ENCODE measurements at regions not wholly inside any gene's neighbourhood (a gene's known extent, or its start where the extent isn't known, plus 50 kb on each side); places are given as distances from the start of the nearest gene placed in this dataset.

DNA sequence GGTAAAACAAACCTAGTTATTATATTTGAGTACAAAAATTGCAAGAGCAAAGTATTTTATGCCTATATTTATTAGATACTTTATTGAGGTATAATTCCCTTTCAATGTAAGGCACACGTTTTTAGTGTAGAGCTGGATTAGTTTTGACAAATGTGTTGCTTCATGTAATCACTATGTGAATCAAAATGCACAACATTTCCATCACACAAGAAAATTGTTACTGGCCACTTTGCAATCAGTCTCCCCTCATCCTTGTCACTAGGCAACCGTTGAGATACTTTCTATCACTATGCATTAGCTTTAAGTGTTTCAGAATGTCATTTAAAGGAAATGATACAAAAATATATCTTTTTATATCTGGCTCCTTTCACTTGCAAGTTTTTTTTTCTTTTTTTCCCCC, 531.0 kb downstream of the CCER1 start:
- no peak overlapping the region for H3K4me3 ChIP-seq (ENCODE audit: low read depth, low read length)
- no peak for DNase-seq (ENCODE audit: low read depth)
- TF ChIP-seq, protein P1, sequence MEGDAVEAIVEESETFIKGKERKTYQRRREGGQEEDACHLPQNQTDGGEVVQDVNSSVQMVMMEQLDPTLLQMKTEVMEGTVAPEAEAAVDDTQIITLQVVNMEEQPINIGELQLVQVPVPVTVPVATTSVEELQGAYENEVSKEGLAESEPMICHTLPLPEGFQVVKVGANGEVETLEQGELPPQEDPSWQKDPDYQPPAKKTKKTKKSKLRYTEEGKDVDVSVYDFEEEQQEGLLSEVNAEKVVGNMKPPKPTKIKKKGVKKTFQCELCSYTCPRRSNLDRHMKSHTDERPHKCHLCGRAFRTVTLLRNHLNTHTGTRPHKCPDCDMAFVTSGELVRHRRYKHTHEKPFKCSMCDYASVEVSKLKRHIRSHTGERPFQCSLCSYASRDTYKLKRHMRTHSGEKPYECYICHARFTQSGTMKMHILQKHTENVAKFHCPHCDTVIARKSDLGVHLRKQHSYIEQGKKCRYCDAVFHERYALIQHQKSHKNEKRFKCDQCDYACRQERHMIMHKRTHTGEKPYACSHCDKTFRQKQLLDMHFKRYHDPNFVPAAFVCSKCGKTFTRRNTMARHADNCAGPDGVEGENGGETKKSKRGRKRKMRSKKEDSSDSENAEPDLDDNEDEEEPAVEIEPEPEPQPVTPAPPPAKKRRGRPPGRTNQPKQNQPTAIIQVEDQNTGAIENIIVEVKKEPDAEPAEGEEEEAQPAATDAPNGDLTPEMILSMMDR (IDR thresholded peaks at IDR 0.05; ENCODE audit: low read depth, low read length, missing control alignments): no peak
- in situ Hi-C loops (cut with HindIII; ENCODE audit: low sequenced_read_pairs): no loop called here

GRCh38 chr12:90410962-90411361, 544.0 kb downstream of the CCER1 start:
- TF ChIP-seq, protein P1 (IDR thresholded peaks at IDR 0.05; ENCODE audit: low read depth, low read length, missing control alignments): no peak
- no peak for DNase-seq (ENCODE audit: low read depth)
- in situ Hi-C loops (cut with HindIII; ENCODE audit: low sequenced_read_pairs): no loop called here
- H3K4me3 ChIP-seq (ENCODE audit: low read depth, low read length): no peak overlapping the region

DNA sequence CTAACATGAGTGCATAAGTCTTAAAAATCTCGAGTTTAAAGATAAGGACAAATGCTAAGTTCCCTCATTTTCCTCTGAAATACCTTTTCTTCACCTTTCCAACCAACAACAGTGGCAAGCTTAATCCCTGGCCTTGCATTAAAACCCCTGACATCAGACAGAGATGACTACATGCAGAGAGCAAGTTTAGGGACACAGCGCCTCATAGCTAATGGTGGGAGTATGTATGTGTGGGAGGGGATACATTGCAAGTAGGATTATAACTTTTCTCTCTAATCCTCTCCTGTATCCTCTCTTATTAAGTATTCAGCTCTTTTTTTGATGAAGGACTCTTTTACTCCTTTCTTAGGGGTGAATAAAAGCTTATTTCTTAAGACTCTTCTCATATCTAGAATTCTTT, 547.1 kb downstream of the CCER1 start:
- TF ChIP-seq, protein P1 (IDR thresholded peaks at IDR 0.05; ENCODE audit: low read depth, low read length, missing control alignments): no peak
- no peak for DNase-seq (ENCODE audit: low read depth)
- in situ Hi-C loops (cut with HindIII; ENCODE audit: low sequenced_read_pairs): no loop called here
- H3K4me3 ChIP-seq (ENCODE audit: low read depth, low read length): no peak overlapping the region

GRCh38 chr12:90404071-90404470, 550.9 kb downstream of the CCER1 start:
- no peak for DNase-seq (ENCODE audit: low read depth)
- H3K4me3 ChIP-seq (ENCODE audit: low read depth, low read length): no peak overlapping the region
- TF ChIP-seq, protein P1 (IDR thresholded peaks at IDR 0.05; ENCODE audit: low read depth, low read length, missing control alignments): no peak
- in situ Hi-C loops (cut with HindIII; ENCODE audit: low sequenced_read_pairs): no loop called here

DNA sequence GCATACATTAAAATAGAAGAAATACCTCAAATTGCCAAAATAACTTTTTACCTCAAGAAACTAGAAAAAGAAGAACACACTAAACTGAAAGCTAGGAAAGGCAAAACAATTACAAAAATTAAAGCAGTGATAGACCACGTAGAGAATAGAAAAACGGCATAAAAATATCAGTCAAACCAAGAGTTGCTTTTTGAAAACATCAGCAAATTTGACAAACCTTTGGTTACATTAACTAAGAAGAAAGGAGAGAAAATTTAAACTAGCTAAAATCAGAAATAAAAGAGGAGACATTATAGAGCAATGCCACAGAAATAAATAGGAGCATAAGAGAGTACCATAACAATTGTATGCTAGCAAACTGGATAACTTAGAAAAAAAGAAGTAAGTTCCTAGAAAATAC, 553.8 kb downstream of the CCER1 start:
- in situ Hi-C loops (cut with HindIII; ENCODE audit: low sequenced_read_pairs): no loop called here
- TF ChIP-seq, protein P1 (IDR thresholded peaks at IDR 0.05; ENCODE audit: low read depth, low read length, missing control alignments): no peak
- no peak overlapping the region for H3K4me3 ChIP-seq (ENCODE audit: low read depth, low read length)

GRCh38 chr12:90399357-90399756, 555.6 kb downstream of the CCER1 start:
- TF ChIP-seq, protein P1 (IDR thresholded peaks at IDR 0.05; ENCODE audit: low read depth, low read length, missing control alignments): no peak
- no peak for DNase-seq (ENCODE audit: low read depth)
- in situ Hi-C loops (cut with HindIII; ENCODE audit: low sequenced_read_pairs): no loop called here
- no peak overlapping the region for H3K4me3 ChIP-seq (ENCODE audit: low read depth, low read length)

More for the DNA sequence above, 553.8 kb downstream of the CCER1 start:
- no peak for DNase-seq (ENCODE audit: low read depth)

Measured in astrocyte of the cerebellum (primary cell).